KOPT-K1 (cell line): ENCODE measurements at regions not wholly inside any gene's neighbourhood (a gene's known extent, or its start where the extent isn't known, plus 50 kb on each side); places are given as distances from the start of the nearest gene placed in this dataset.
"Not testable (repeated sequence)": the region's sequence is repeated elsewhere in the genome, so short reads cannot be mapped to it uniquely, and the experiment has no call there.

ENCODE experiments used
- H3K27ac ChIP-seq: fragments of 200-600 bp; sonication (generic); 2 replicates; pipeline ENCODE4 v1.5.1; 2016; ENCODE audit warnings: antibody characterized with exemption, mild to moderate bottlenecking, low read depth, low read length; ENCODE audit not compliant: poor library complexity, severe bottlenecking
- H3K36me3 ChIP-seq: fragments of 200-600 bp; sonication (generic); 2 replicates; pipeline ENCODE4 v1.5.1; 2017; ENCODE audit warnings: antibody characterized with exemption, mild to moderate bottlenecking, low read length, moderate library complexity; ENCODE audit not compliant: insufficient read depth
- H3K9me3 ChIP-seq: fragments of 200-600 bp; sonication (generic); 2 replicates; pipeline ENCODE4 v1.5.1; 2017; ENCODE audit warnings: antibody characterized with exemption, low read length, mild to moderate bottlenecking; ENCODE audit not compliant: insufficient read depth, poor library complexity, severe bottlenecking

GRCh38 chrX:4675686-4676300, 962.3 kb upstream of the PRKX start:
- no peaks in the 10 kb centered on the region for H3K36me3 ChIP-seq
- H3K27ac ChIP-seq = no peak overlapping the region
- H3K9me3 ChIP-seq = no peaks in the 10 kb centered on the region

GRCh38 chrX:4674028-4674782, 960.8 kb upstream of the PRKX start:
- no peaks in the 10 kb centered on the region for H3K36me3 ChIP-seq
- H3K9me3 ChIP-seq = no peaks in the 10 kb centered on the region
- no peak overlapping the region for H3K27ac ChIP-seq

- H3K27ac ChIP-seq = no peak overlapping the region
- no peaks in the 10 kb centered on the region for H3K36me3 ChIP-seq
- H3K9me3 ChIP-seq = no peaks in the 10 kb centered on the region
Measured at GRCh38 chrX:4671344-4671743, 957.9 kb upstream of the PRKX start.

DNA sequence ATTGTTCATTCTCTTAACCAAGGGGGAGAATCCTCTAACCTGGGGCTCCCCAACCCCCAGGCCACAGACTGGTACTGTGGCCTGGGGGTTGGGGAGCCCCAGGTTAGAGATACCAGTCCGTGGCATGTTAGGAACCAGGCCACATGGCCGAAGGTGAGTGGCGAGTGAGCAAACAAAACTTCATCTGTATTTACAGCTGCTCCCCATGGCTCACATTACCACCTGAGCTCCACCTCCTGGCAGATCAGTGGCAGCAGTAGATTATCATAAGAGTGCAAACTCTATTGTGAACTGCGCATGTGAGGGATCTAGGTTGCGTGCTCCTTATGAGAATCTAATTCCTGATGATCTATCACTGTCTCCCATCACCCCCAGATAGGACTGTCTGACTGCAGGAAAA, 957.2 kb upstream of the PRKX start:
- Histone ChIP-seq H3K27ac (no peak overlapping the region), H3K9me3 (no peaks in the 10 kb centered on the region), H3K36me3 (no peaks in the 10 kb centered on the region)

DNA sequence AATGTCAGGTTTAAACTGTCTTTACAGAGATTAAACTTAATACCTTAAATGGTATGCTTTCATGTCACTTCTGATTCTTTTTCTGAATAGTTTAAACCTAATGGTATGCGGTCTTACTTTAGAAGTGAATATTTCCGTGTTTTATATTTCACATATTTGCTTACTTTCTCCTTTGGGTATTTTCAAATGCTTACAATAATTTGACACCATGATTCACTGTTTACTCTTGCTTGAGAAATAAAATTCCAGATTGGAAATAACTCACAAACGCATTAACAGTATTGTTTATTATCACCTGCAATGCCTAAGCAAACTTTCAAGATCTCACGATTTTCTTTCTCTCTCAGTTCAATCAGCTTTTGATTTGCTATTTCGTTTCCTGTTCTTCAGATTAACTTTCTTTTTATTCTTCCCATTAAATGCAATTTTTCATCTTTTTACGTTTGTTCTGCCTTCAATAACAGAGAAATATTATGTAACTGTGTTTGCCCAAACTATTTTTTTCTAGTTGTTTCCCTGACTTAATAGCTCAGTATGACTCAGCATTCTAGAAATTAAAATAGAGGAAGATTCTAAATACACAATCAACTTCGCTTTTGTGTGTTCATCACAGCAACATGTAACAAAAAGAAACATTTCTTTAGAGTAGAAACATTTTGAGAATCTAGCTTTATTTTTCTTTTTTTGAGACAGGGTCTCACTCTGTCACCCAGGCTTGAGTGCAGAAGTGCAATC, 955.5 kb upstream of the PRKX start:
- H3K9me3 ChIP-seq = no peaks in the 10 kb centered on the region
- H3K36me3 ChIP-seq = no peaks in the 10 kb centered on the region
- H3K27ac ChIP-seq = no peak overlapping the region

DNA sequence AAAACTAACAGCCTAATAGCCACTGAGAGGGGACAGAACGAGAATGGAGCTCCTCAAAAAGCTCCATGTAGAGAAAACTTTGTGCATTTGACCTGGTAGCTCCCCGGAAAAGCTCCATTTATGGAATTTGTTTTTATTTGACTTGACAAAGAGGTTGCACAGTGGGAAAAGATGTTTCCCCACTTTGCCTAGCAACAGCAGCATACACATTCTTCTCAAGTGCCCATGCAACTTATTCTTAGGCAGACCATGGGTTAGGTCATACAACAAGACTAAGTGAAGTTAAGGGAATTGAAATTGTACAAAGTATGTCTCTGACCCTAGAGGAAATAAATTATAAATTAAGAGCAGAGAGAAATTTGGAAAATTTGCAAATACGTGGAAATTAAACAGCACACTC, 949.6 kb upstream of the PRKX start:
- H3K27ac ChIP-seq = no peak overlapping the region
- no peaks in the 10 kb centered on the region for H3K9me3 ChIP-seq
- no peaks in the 10 kb centered on the region for H3K36me3 ChIP-seq

DNA sequence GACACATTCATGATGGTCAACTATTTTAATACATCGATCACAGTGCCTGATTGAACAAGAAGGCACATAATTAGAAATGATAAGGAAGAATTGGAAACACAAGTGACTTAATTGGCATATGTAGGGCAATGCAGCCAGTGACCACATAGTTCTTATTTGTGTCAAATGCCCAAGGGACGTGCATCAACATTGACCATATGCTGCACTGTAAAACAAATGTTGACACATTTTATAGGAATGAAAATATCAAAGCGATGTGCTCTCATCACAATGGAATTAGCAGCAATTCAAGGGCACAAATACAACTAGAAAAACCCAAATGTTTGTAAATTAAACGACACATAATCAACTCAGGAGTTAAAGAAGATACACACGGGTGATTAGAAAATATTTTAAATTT, 948.3 kb upstream of the PRKX start:
- no peak overlapping the region for H3K27ac ChIP-seq
- H3K36me3 ChIP-seq = no peaks in the 10 kb centered on the region
- H3K9me3 ChIP-seq = no peaks in the 10 kb centered on the region

DNA sequence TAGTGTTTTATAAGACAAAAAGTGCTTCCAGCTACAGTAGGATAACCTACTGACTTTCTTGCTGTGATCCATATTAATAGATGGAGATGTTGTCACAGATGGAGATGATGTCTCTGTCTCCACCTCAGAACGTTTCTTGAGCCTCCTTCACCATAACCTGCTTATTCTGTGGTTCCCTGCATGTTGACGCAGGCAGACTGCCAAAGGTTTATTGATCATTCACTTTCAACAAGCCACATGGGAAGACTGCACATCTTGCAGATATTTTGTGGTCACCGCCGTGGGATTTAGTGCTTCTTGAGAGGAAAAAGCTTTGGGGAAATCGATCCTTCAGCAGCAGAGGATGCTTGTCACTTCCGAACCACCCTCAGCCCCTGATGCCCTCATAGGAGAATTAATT, 943.0 kb upstream of the PRKX start:
- no peak overlapping the region for H3K27ac ChIP-seq
- H3K9me3 ChIP-seq = no peaks in the 10 kb centered on the region

GRCh38 chrX:4655743-4656142, 942.3 kb upstream of the PRKX start:
- H3K36me3 ChIP-seq = no peaks in the 10 kb centered on the region
- no peaks in the 10 kb centered on the region for H3K9me3 ChIP-seq
- no peak overlapping the region for H3K27ac ChIP-seq

More for the DNA sequence above, 943.0 kb upstream of the PRKX start:
- H3K36me3 ChIP-seq = no peaks in the 10 kb centered on the region

DNA sequence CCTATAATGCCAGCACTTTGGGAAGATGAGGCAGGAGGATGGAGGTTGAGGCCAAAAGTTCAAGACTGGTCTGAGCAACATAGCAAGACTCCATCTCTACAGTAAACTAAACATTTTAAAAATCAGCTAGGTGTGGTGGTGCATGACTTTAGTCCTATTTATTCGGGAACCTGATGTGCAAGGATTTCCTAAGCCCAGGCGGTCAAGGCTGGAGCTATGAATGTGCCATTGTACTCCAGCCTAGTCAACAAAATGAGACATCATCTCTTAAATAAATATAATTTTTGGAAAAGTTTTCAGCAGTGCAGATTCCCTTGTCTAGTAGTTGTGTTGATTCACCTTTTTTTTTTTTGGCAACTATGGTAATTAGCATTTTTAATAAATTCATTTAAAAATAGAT, 928.7 kb upstream of the PRKX start:
- H3K27ac ChIP-seq = no peak overlapping the region
- H3K9me3 ChIP-seq = no peaks in the 10 kb centered on the region
- no peaks in the 10 kb centered on the region for H3K36me3 ChIP-seq

DNA sequence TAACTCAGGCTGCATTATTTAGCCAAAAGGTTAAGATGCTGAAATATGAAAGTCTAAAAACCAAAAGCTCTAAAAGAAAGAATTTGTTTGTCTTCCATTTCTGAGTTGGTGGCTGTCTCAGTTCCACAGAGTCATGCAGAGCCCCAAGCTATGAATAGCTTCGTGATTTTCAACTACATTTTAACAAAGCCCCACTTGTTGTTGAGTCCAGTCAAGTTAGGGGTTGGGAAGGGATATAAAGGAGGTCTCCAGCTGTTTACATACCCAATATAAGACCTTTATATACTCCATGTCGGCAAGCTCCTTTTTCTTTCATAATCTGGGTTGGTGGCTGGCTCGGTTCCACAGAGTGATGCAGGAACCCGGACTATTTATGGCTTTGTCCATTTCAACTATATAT, 924.6 kb upstream of the PRKX start:
- Histone ChIP-seq H3K36me3 (no peaks in the 10 kb centered on the region), H3K27ac (no peak overlapping the region), H3K9me3 (no peaks in the 10 kb centered on the region)

GRCh38 chrX:4627414-4627813, 914.0 kb upstream of the PRKX start:
- no peaks in the 10 kb centered on the region for H3K36me3 ChIP-seq
- no peak overlapping the region for H3K27ac ChIP-seq
- H3K9me3 ChIP-seq = no peaks in the 10 kb centered on the region

DNA sequence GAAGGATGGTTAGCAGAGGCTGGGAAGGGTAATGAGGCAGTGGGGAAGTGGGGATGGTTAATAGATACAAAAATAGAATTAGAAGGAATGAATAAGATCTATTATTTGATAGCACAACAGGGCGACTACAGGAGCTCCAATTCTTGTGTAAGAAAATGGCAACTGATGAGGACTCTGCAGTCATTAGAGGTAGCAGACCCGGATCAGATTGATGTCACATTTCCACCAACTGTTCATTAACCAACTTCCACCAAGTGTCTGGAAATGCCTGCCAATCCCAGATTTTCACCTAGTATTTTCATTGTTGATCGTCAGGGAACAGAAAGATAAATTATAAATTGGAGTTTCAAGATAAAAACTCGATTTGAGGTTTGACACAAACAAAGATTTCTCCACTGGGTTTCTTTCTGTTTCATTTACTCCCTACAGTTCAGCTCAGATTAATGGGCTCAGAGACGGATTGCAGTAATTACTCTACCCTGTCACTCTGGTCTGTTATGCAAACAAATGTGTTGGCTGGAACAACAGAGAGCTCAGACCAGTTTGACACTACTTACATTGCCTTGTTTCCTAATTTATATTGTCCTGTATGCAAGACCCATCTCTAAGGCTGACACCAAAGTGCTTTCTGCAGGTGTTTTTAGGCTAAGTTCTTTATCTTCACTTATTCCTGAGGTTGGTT, 909.2 kb upstream of the PRKX start:
- H3K27ac ChIP-seq = no peak overlapping the region

DNA sequence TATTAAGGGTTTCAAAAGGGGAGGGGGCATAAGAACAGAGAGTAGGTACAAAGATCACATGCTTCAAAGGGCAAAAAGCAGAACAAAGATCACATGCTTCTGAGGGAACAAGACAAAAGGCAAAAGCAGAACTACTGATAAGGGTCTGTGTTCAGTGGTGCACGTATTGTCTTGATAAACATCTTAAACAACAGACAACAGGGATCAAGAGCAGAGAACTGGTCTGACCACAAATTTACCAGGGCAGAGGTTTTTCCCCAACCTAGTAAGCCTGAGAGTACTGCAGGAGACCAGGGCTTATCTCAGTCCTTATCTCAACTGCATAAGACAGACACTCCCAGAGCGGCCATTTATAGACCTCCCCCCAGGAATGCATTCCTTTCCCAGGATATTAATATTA, 900.2 kb upstream of the PRKX start:
- not testable (repeated sequence) for H3K27ac ChIP-seq, H3K36me3 ChIP-seq, H3K9me3 ChIP-seq

More for the DNA sequence above, 909.2 kb upstream of the PRKX start:
- no peaks in the 10 kb centered on the region for H3K9me3 ChIP-seq
- no peaks in the 10 kb centered on the region for H3K36me3 ChIP-seq

DNA sequence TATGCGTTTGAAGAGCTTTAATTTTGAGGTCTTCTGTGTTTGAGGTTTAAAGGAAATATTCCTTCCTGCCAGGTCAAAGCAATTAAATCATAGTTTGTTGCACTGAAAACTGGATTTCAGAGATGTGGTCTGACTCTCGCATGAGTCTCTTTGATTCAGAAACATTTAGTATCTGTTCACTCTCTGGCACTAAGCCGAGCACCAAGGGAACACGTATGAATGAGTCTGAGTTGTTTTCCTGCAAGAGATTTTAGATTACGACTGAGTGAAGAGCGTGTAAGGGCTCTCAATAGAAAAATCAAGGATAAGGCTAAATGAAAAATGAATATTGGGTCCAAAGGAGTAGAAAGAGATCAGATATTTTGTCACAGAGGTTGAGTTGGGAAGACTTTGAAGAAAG, 875.4 kb upstream of the PRKX start:
- Histone ChIP-seq H3K27ac (no peak overlapping the region), H3K9me3 (no peaks in the 10 kb centered on the region), H3K36me3 (no peaks in the 10 kb centered on the region)
